ENCODE measurements at regions not wholly inside any gene's neighbourhood (a gene's known extent, or its start where the extent isn't known, plus 50 kb on each side); places are given as distances from the start of the nearest gene placed in this dataset.

DNA sequence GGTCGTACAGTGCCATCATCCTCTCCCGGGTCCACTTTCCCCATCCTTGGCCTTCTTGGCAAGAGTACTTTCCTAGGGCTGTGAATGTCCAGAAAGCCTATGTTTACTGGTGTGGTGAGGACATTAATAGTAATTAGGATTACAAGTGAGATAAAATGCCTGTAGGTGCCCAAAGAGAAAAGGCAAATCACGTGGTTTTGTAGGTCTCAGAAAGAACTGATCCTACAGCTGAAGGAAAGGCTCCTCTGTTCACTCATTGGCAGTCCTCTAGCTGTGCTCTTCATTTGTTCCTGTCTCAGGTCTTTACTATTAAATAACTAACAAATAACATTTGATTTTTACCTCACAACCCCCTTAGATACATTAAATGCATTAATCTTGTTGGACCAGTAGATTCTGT is 220.1 kb upstream of the CBLB start:
- TF ChIP-seq, protein P1, sequence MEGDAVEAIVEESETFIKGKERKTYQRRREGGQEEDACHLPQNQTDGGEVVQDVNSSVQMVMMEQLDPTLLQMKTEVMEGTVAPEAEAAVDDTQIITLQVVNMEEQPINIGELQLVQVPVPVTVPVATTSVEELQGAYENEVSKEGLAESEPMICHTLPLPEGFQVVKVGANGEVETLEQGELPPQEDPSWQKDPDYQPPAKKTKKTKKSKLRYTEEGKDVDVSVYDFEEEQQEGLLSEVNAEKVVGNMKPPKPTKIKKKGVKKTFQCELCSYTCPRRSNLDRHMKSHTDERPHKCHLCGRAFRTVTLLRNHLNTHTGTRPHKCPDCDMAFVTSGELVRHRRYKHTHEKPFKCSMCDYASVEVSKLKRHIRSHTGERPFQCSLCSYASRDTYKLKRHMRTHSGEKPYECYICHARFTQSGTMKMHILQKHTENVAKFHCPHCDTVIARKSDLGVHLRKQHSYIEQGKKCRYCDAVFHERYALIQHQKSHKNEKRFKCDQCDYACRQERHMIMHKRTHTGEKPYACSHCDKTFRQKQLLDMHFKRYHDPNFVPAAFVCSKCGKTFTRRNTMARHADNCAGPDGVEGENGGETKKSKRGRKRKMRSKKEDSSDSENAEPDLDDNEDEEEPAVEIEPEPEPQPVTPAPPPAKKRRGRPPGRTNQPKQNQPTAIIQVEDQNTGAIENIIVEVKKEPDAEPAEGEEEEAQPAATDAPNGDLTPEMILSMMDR (IDR thresholded peaks at IDR 0.05) = no peak
- no peak for TF ChIP-seq POLR2A (IDR thresholded peaks at IDR 0.05)
